Neural cell (in vitro differentiated cells): ENCODE measurements at regions not wholly inside any gene's neighbourhood (a gene's known extent, or its start where the extent isn't known, plus 50 kb on each side); places are given as distances from the start of the nearest gene placed in this dataset.

ENCODE experiments used
- H2AFZ ChIP-seq: fragments of 200-600, 300-800 bp; sonication (generic), shearing (Covaris generic); 2 replicates; pipeline ENCODE4 v1.6.0; 2014; ENCODE audit warnings: low read depth, mild to moderate bottlenecking, antibody characterized with exemption, low read length, moderate library complexity
- H3F3A ChIP-seq: fragments of 200-600 bp; shearing (Covaris generic); 2 replicates; pipeline ENCODE4 v1.6.1; 2016; ENCODE audit warnings: mild to moderate bottlenecking, moderate library complexity, mixed read lengths, antibody characterized with exemption, low read length; ENCODE audit not compliant: insufficient read depth, poor library complexity, severe bottlenecking
- H3K27ac ChIP-seq: fragments of 200-600, 300-800 bp; sonication (generic), shearing (Covaris generic); 2 replicates; pipeline ENCODE4 v1.5.1; 2014; ENCODE audit warnings: mild to moderate bottlenecking, low read length, moderate library complexity
- H3K27me3 ChIP-seq: fragments of 300-800, 200-600 bp; sonication (generic), shearing (Covaris generic); 2 replicates; pipeline ENCODE4 v1.6.0; 2014; ENCODE audit warnings: mild to moderate bottlenecking, low read depth, low read length, moderate library complexity; ENCODE audit not compliant: insufficient read depth
- H3K36me3 ChIP-seq: fragments of 300-800, 200-600 bp; sonication (generic), shearing (Covaris generic); 2 replicates; pipeline ENCODE4 v1.5.1; 2014; ENCODE audit warnings: mild to moderate bottlenecking, antibody characterized with exemption, low read length, moderate library complexity; ENCODE audit not compliant: insufficient read depth
- H3K4me2 ChIP-seq: fragments of 300-800, 200-600 bp; sonication (generic), shearing (Covaris generic); 2 replicates; pipeline ENCODE4 v1.6.0; 2014; ENCODE audit warnings: mild to moderate bottlenecking, low read length
- H3K4me3 ChIP-seq: fragments of 300-800, 200-600 bp; sonication (generic), shearing (Covaris generic); 2 replicates; pipeline ENCODE4 v1.5.1; 2014; ENCODE audit warnings: mild to moderate bottlenecking, low read length, moderate library complexity
- H3K79me2 ChIP-seq: fragments of 200-600 bp; shearing (Covaris generic); replicated peaks from 2 replicates; pipeline ENCODE4 v1.6.0; 2014; ENCODE audit warnings: mild to moderate bottlenecking, low read length, moderate library complexity; ENCODE audit not compliant: insufficient read depth
- H3K9ac ChIP-seq: fragments of 300-800, 200-600 bp; sonication (generic), shearing (Covaris generic); 2 replicates; pipeline ENCODE4 v1.6.1; 2016; ENCODE audit warnings: mild to moderate bottlenecking, low read length, mixed read lengths
- H3K9me2 ChIP-seq: fragments of 200-600 bp; shearing (Covaris generic); 2 replicates; pipeline ENCODE4 v1.6.1; 2016; ENCODE audit warnings: mild to moderate bottlenecking, low read length, mixed read lengths; ENCODE audit not compliant: insufficient read depth
- H3K9me3 ChIP-seq: fragments of 200-600, 300-800 bp; sonication (generic), shearing (Covaris generic); 2 replicates; pipeline ENCODE4 v1.6.1; 2016; ENCODE audit warnings: mild to moderate bottlenecking, mixed run types, low read length, moderate library complexity, mixed read lengths
- H4K20me1 ChIP-seq: fragments of 200-600 bp; shearing (Covaris generic); 2 replicates; pipeline ENCODE4 v1.6.1; 2016; ENCODE audit warnings: mild to moderate bottlenecking, mixed run types; ENCODE audit not compliant: insufficient read depth
- EP300 ChIP-seq: fragments of 450-650 bp; conservative IDR thresholded peaks from 2 replicates; pipeline ENCODE4 v1.6.1; 2014; ENCODE audit warnings: antibody characterized with exemption, mild to moderate bottlenecking, moderate library complexity; ENCODE audit not compliant: poor library complexity, severe bottlenecking
- EZH2 ChIP-seq: fragments of 200-600, 300-800 bp; shearing (Covaris generic), sonication (generic); IDR thresholded peaks from 2 replicates; pipeline ENCODE4 v1.6.1; 2014; ENCODE audit warnings: antibody characterized with exemption, low read length, borderline replicate concordance, mild to moderate bottlenecking; ENCODE audit not compliant: insufficient read depth, poor library complexity, severe bottlenecking
- MXI1 ChIP-seq: fragments of 450-650 bp; conservative IDR thresholded peaks from 2 replicates; pipeline ENCODE4 v1.6.1; 2014; ENCODE audit warnings: antibody characterized with exemption, mild to moderate bottlenecking; ENCODE audit not compliant: poor library complexity, severe bottlenecking
- POLR2AphosphoS5 ChIP-seq: IDR thresholded peaks from 2 replicates; pipeline ENCODE4 v1.6.1; 2012
- RAD21 ChIP-seq: fragments of 450-650 bp; conservative IDR thresholded peaks from 2 replicates; pipeline ENCODE4 v1.6.1; 2014; ENCODE audit warnings: antibody characterized with exemption, mild to moderate bottlenecking, moderate library complexity
- SMC3 ChIP-seq: fragments of 450-650 bp; conservative IDR thresholded peaks from 2 replicates; pipeline ENCODE4 v1.6.1; 2014; ENCODE audit warnings: antibody characterized with exemption, mild to moderate bottlenecking, moderate library complexity; ENCODE audit not compliant: poor library complexity
- TAF1 ChIP-seq: IDR thresholded peaks from 2 replicates; pipeline ENCODE4 v1.6.1; 2012; ENCODE audit warnings: low read depth
- TF ChIP-seq, protein P1 (sequence below): IDR thresholded peaks from 2 replicates; pipeline ENCODE4 v1.6.1; 2012; ENCODE audit warnings: borderline replicate concordance
- TF ChIP-seq, protein P2 (sequence below): fragments of 450-650 bp; IDR thresholded peaks from 2 replicates; pipeline ENCODE4 v1.5.1; 2014; ENCODE audit warnings: antibody characterized with exemption, mild to moderate bottlenecking, moderate library complexity; ENCODE audit not compliant: poor library complexity, severe bottlenecking

DNA sequence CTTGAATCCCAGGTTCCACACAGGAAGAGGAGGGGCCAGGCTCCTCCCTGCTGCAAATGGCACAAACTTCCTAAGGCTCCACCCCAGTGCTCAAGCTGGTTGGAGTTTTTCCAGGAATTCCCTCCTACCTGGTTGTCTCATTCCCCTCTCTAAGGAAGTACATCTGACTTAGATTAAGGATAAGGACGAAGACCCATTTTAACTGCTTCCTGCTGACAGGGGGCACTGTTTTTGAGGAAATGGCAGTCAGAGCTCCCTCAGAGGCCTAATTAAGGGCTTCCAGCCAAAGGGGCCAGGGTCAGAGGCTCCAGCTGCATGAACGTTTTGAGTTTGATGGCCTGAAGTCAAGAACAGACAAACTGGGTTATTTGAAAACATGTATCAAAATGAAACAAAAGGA lies 1084.7 kb downstream of the SLC6A15 start:
- H3K9ac ChIP-seq: no peak overlapping the region
- no peaks in the 10 kb centered on the region for H3K9me3 ChIP-seq
- no peaks in the 10 kb centered on the region for H3F3A ChIP-seq
- H3K27ac ChIP-seq: no peak overlapping the region
- H3K9me2 ChIP-seq: no peaks in the 10 kb centered on the region
- no peak overlapping the region for H2AFZ ChIP-seq
- no peak for TF ChIP-seq RAD21
- no peak for TF ChIP-seq EZH2
- TF ChIP-seq, protein P1, sequence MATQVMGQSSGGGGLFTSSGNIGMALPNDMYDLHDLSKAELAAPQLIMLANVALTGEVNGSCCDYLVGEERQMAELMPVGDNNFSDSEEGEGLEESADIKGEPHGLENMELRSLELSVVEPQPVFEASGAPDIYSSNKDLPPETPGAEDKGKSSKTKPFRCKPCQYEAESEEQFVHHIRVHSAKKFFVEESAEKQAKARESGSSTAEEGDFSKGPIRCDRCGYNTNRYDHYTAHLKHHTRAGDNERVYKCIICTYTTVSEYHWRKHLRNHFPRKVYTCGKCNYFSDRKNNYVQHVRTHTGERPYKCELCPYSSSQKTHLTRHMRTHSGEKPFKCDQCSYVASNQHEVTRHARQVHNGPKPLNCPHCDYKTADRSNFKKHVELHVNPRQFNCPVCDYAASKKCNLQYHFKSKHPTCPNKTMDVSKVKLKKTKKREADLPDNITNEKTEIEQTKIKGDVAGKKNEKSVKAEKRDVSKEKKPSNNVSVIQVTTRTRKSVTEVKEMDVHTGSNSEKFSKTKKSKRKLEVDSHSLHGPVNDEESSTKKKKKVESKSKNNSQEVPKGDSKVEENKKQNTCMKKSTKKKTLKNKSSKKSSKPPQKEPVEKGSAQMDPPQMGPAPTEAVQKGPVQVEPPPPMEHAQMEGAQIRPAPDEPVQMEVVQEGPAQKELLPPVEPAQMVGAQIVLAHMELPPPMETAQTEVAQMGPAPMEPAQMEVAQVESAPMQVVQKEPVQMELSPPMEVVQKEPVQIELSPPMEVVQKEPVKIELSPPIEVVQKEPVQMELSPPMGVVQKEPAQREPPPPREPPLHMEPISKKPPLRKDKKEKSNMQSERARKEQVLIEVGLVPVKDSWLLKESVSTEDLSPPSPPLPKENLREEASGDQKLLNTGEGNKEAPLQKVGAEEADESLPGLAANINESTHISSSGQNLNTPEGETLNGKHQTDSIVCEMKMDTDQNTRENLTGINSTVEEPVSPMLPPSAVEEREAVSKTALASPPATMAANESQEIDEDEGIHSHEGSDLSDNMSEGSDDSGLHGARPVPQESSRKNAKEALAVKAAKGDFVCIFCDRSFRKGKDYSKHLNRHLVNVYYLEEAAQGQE: no peak
- no peak for TF ChIP-seq MXI1
- TF ChIP-seq SMC3: no peak
- no peak for TF ChIP-seq TAF1
- no peak for TF ChIP-seq EP300
- TF ChIP-seq, protein P2, sequence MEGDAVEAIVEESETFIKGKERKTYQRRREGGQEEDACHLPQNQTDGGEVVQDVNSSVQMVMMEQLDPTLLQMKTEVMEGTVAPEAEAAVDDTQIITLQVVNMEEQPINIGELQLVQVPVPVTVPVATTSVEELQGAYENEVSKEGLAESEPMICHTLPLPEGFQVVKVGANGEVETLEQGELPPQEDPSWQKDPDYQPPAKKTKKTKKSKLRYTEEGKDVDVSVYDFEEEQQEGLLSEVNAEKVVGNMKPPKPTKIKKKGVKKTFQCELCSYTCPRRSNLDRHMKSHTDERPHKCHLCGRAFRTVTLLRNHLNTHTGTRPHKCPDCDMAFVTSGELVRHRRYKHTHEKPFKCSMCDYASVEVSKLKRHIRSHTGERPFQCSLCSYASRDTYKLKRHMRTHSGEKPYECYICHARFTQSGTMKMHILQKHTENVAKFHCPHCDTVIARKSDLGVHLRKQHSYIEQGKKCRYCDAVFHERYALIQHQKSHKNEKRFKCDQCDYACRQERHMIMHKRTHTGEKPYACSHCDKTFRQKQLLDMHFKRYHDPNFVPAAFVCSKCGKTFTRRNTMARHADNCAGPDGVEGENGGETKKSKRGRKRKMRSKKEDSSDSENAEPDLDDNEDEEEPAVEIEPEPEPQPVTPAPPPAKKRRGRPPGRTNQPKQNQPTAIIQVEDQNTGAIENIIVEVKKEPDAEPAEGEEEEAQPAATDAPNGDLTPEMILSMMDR: no peak
- no peak for TF ChIP-seq POLR2AphosphoS5
- H3K79me2 ChIP-seq: no peaks in the 10 kb centered on the region
- no peaks in the 10 kb centered on the region for H4K20me1 ChIP-seq
- H3K27me3 ChIP-seq: no peaks in the 10 kb centered on the region
- H3K4me3 ChIP-seq: no peak overlapping the region
- H3K36me3 ChIP-seq: no peaks in the 10 kb centered on the region
- no peak overlapping the region for H3K4me2 ChIP-seq

DNA sequence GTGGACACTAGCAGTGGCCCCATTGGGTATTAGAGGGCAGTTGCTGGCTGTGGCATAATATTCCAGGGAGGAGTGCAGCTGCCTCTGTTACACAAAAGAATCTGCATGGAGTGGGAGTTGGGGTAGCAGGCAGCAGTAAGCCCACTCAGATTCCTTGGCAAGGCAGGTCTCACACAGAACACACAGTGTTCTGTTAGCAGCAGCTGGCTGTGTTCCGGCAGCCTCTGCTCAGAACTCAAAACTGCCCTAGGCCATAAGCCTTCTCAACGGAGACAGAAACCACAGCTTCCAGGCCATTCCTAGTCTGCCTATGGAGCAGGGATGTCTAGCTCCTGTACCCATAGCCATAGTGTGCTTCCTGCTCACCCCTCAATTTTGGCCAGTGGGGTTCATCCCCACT lies 1085.4 kb downstream of the SLC6A15 start:
- no peak overlapping the region for H3K4me2 ChIP-seq
- no peaks in the 10 kb centered on the region for H3K9me3 ChIP-seq
- H3K27ac ChIP-seq: no peak overlapping the region
- no peaks in the 10 kb centered on the region for H3K79me2 ChIP-seq
- no peak overlapping the region for H3K4me3 ChIP-seq
- no peak overlapping the region for H2AFZ ChIP-seq
- no peak overlapping the region for H3K9ac ChIP-seq
- H4K20me1 ChIP-seq: no peaks in the 10 kb centered on the region
- H3K9me2 ChIP-seq: no peaks in the 10 kb centered on the region
- H3K27me3 ChIP-seq: no peaks in the 10 kb centered on the region
- TF ChIP-seq POLR2AphosphoS5 (no peak), SMC3 (no peak), RAD21 (no peak), EZH2 (no peak), EP300 (no peak), MXI1 (no peak), TAF1 (no peak)
- TF ChIP-seq, protein P2: no peak
- TF ChIP-seq, protein P1: no peak
- no peaks in the 10 kb centered on the region for H3K36me3 ChIP-seq
- no peaks in the 10 kb centered on the region for H3F3A ChIP-seq
